SK-N-MC (cell line): ENCODE measurements at regions not wholly inside any gene's neighbourhood (a gene's known extent, or its start where the extent isn't known, plus 50 kb on each side); places are given as distances from the start of the nearest gene placed in this dataset.

Experiments
- DNase-seq: peaks from one replicate; pipeline ENCODE4 v3.0.0-alpha.2; 2011; ENCODE audit warnings: low read depth, low spot score
- H3K27ac ChIP-seq: fragments of 200-600 bp; sonication (generic); 2 replicates; pipeline ENCODE4 v1.5.1; 2016; ENCODE audit warnings: mixed run types
- H3K36me3 ChIP-seq: fragments of 200-600 bp; sonication (generic); 2 replicates; pipeline ENCODE4 v1.6.1; 2017; ENCODE audit warnings: antibody characterized with exemption, low read length, mixed read lengths; ENCODE audit not compliant: insufficient read depth
- H3K4me3 ChIP-seq: fragments of 200-600 bp; sonication (generic); 2 replicates; pipeline ENCODE4 v1.5.1; 2016
- H3K9ac ChIP-seq: fragments of 200-600 bp; sonication (generic); 2 replicates; pipeline ENCODE4 v1.8.0; 2017; ENCODE audit warnings: mixed run types, mixed read lengths; ENCODE audit not compliant: insufficient read length
- H3K9me3 ChIP-seq: fragments of 200-600 bp; sonication (generic); 2 replicates; pipeline ENCODE4 v1.6.1; 2017; ENCODE audit warnings: low read depth, mild to moderate bottlenecking, antibody characterized with exemption, low read length, moderate library complexity, mixed read lengths
- EZH2 ChIP-seq: fragments of 200-600 bp; sonication (generic); IDR thresholded peaks from one replicate; pipeline ENCODE4 v1.6.1; 2017; ENCODE audit warnings: antibody characterized with exemption
- FOXP2 ChIP-seq: optimal IDR thresholded peaks from 2 replicates; pipeline ENCODE3; 2011; ENCODE audit warnings: mild to moderate bottlenecking, moderate library complexity; ENCODE audit not compliant: insufficient read depth; ENCODE audit errors: extremely low read length, control extremely low read depth
- POLR2AphosphoS5 ChIP-seq: IDR thresholded peaks from 2 replicates; pipeline ENCODE4 v1.6.1; 2012; ENCODE audit warnings: mild to moderate bottlenecking, low read depth, low read length, borderline replicate concordance

DNA sequence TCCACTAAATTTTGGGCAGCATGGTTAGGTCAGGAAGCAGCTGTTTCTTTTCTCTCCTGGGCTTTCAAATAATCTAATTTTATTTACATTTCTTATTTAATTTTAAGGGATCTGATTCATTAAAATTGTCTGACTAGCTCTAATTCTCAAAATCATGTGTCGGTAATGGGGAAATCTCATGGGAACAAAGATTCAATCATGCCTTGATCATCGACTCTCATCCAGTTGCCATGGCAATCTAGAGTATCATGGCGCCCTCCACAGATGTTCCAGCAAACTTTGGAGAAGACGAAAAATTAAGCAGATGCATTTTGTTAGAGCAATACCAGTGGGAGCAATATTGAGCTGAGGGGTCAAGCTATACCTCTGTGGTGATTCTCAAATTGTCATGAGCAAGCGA, 358.0 kb upstream of the CDH4 start:
- H3K9me3 ChIP-seq = no peaks in the 10 kb centered on the region
- no peaks in the 10 kb centered on the region for H3K36me3 ChIP-seq
- no peak for TF ChIP-seq POLR2AphosphoS5
- no peak for TF ChIP-seq FOXP2
- TF ChIP-seq EZH2 = no peak
- no peak overlapping the region for H3K27ac ChIP-seq
- no peak overlapping the region for H3K4me3 ChIP-seq
- no peak for DNase-seq
- H3K9ac ChIP-seq = no peak overlapping the region

DNA sequence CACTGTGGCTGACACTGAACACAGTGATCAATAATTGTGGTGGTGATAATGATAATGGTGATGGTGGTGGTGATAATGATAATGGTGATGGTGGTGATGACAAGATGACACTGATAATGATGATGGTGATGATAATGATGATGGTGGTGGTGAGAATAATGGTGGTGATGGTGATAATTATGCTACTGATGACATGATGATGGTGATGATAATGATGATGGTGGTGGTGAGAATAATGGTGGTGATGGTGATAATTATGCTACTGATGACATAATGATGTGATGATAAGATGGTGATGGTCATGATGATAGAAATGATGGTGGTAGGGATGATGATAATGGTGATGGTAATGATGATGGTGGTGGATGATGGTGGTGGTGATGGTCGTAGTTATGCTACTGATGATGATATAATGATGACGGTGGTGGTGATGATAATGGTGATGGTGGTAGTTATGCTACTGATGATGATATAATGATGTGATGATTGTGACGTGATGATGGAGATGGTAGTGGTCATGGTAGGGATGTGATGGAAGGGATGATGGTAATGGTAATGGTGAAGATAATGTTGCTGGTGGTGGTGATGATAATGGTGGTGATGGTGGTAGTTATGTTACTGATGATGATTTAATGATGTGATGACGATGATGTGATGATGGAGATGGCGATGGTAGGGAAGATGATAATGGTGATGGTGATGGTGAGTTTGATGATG, 356.5 kb upstream of the CDH4 start:
- Histone ChIP-seq H3K27ac (no peak overlapping the region), H3K9ac (no peak overlapping the region), H3K9me3 (no peaks in the 10 kb centered on the region), H3K4me3 (no peak overlapping the region), H3K36me3 (no peaks in the 10 kb centered on the region)
- DNase-seq = no peak
- no peak for TF ChIP-seq FOXP2
- TF ChIP-seq POLR2AphosphoS5 = no peak
- no peak for TF ChIP-seq EZH2

DNA sequence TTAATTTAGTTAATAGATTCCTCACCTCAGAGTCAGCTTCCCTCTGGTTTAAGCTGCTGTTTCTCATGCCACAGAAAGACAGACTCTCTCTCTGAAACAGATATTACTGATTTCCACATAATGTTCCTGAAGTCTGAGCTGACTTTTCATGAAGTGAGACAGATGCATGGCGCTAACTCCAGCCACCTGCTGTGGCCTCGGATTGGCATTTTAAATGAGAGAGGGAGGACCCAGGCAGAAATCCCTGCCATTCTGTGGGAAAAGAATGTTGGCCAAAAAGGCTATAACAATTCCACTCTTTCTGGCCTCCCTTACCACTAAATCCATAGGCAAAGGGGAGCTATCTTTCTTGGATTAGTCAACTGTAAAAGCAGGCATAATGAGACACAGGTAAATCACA, 354.1 kb upstream of the CDH4 start:
- DNase-seq = no peak

DNA sequence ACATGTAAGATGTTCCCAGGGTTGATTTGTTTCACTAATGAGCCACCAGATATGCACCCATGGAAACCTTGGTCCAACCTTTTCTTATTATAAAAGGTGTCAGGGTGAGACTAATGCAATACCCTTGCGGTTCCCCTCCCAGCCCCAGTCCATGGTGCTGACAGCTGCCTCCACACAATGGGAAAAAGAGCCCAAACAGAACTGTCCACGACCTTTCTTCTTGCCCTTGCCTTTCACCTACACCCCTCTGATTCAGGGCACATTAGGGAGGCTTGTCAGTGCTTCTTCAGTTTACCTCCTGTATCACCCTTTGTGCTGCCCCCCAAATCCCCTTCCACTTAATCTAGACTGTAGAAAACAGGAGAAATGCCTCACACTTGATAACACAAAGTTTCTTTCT, 352.7 kb upstream of the CDH4 start:
- H3K27ac ChIP-seq = no peak overlapping the region
- TF ChIP-seq EZH2 (no peak), POLR2AphosphoS5 (no peak), FOXP2 (no peak)
- H3K36me3 ChIP-seq = no peaks in the 10 kb centered on the region
- H3K4me3 ChIP-seq = no peak overlapping the region
- H3K9ac ChIP-seq = no peak overlapping the region
- no peaks in the 10 kb centered on the region for H3K9me3 ChIP-seq
- DNase-seq = no peak

More for the DNA sequence above, 354.1 kb upstream of the CDH4 start:
- H3K27ac ChIP-seq = no peak overlapping the region
- H3K4me3 ChIP-seq = no peak overlapping the region
- H3K9ac ChIP-seq = no peak overlapping the region
- H3K36me3 ChIP-seq = no peaks in the 10 kb centered on the region
- TF ChIP-seq POLR2AphosphoS5 (no peak), FOXP2 (no peak), EZH2 (no peak)
- H3K9me3 ChIP-seq = no peaks in the 10 kb centered on the region

DNA sequence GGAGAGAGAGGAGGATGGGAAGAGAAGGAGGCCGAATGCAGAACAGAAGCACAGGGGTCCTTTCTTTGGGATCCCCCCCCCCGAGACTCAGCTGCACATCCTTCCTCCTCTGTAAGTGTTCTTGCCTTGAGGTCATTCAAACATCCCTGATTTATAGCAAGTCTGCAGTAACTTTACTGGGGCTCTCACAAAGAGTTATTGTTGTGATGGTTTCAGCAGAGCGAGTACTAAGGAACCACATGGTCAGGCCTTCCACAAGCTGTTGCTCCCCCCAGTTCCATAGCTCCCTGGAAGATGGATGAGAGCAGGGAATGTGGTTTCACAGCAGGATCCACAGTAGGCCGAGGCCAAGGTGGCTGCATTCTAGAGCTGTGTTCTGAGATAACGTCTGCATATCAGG, 351.4 kb upstream of the CDH4 start:
- Histone ChIP-seq H3K9ac (no peak overlapping the region), H3K9me3 (no peaks in the 10 kb centered on the region), H3K4me3 (no peak overlapping the region), H3K36me3 (no peaks in the 10 kb centered on the region), H3K27ac (no peak overlapping the region)
- no peak for DNase-seq
- TF ChIP-seq POLR2AphosphoS5 (no peak), FOXP2 (no peak), EZH2 (no peak)

DNA sequence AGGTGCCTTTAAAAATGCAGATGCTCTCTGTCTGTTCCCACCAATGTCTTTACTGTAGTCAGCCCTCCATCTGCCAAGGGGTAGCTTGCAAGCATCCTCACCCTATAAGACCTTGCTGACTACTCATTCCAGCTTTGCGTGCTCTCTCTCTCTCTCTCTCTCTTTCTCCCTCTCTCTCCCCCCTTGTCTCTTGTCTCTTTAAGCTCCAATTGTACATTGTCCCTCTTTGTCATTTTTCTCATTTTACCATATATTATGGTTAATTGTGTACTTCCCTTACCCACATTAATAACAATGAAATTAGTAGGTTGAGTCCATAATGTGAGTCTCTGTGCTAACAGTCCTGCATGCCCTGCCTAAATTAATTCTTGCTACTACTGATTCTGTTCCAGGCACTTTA, 350.2 kb upstream of the CDH4 start:
- no peak overlapping the region for H3K27ac ChIP-seq
- TF ChIP-seq POLR2AphosphoS5 (no peak), FOXP2 (no peak)
- H3K9me3 ChIP-seq = no peaks in the 10 kb centered on the region
- DNase-seq = no peak
- no peak overlapping the region for H3K4me3 ChIP-seq
- no peak overlapping the region for H3K9ac ChIP-seq
- H3K36me3 ChIP-seq = no peaks in the 10 kb centered on the region

DNA sequence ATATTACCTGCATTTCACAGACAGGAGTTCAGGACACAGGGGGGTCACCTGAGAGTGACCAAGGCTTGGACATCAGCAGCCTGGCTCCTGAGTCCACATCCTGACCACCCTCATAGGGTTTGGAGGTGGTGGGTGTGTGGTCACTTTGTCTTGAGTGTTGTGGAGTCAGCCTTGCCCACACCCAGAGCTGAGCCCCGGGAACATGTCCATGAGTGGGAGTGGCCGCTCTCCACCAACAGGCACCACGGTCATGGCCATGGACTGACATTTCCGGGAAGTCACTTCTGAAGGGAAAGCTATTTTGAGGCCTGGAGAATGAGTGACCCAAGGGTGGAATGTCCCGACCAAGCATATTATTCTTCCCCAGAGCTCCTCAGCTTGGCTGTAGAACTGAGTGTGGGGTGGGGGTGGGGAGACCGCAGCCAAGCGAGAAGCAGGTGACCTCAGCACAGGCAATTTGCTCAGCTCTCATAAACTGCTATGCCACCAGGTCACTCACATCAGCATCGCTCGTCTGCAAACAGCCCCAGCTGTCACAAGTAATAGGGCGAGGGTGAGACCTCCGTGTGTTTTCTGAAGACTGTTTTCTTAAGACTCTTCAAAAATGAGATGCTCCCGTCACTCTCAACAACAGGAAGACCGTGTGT, 348.6 kb upstream of the CDH4 start:
- H3K9me3 ChIP-seq = no peaks in the 10 kb centered on the region
- H3K4me3 ChIP-seq = no peak overlapping the region
- DNase-seq = no peak
- no peak overlapping the region for H3K27ac ChIP-seq
- H3K9ac ChIP-seq = no peak overlapping the region
- H3K36me3 ChIP-seq = no peaks in the 10 kb centered on the region
- no peak for TF ChIP-seq POLR2AphosphoS5
- no peak for TF ChIP-seq FOXP2
- no peak for TF ChIP-seq EZH2

DNA sequence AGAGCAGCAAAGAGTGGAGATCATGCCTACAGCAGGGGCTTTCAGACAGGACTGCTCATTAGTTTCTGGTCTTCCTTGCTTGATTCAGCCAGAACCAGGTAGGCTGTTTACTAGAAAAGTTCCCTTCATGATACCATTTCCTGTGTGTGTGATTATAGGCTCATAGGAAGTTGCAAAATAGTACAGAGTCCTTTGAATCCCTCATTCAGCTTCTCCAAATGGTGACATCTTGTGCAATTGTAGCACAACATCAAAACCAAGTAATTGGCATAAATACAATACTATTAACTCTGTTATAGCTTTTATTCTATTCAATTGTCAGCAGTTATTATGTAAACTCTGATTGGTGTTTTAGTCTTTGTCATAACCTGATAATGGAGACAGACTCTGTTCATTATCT, 347.3 kb upstream of the CDH4 start:
- Histone ChIP-seq H3K9ac (no peak overlapping the region), H3K9me3 (no peaks in the 10 kb centered on the region), H3K4me3 (no peak overlapping the region), H3K36me3 (no peaks in the 10 kb centered on the region), H3K27ac (no peak overlapping the region)
- TF ChIP-seq POLR2AphosphoS5 = no peak
- TF ChIP-seq EZH2 = no peak
- TF ChIP-seq FOXP2 = no peak
- no peak for DNase-seq

DNA sequence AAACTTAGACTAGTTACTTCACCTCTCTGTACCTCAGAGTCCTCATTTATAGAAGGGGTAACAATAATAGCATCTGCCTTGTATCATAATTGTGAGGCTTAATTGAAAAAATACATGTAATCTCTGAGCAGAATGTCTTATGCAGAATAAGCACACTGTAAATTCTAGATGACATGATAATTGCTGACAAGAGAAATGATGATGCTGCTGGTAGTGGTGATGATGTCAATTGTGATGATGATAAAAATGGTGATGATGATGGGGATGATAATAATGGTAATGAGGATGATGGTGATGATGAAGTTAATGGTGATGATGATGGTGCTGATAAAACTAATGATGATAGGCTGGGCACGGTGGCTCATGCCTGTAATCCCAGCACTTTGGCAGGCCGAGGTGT, 346.1 kb upstream of the CDH4 start:
- Histone ChIP-seq H3K9me3 (no peaks in the 10 kb centered on the region), H3K36me3 (no peaks in the 10 kb centered on the region), H3K9ac (no peak overlapping the region), H3K27ac (no peak overlapping the region), H3K4me3 (no peak overlapping the region)
- no peak for DNase-seq
- no peak for TF ChIP-seq EZH2
- no peak for TF ChIP-seq POLR2AphosphoS5
- no peak for TF ChIP-seq FOXP2
